Stomach smooth muscle (tissue), 2 donors: ENCODE measurements at regions not wholly inside any gene's neighbourhood (a gene's known extent, or its start where the extent isn't known, plus 50 kb on each side); places are given as distances from the start of the nearest gene placed in this dataset.

Experiments
- H3K27ac ChIP-seq: one replicate; pipeline ENCODE4 v1.7.0; 2013; ENCODE audit warnings: mild to moderate bottlenecking, low read length, inconsistent platforms
- H3K27me3 ChIP-seq, 2 donors: one replicate each; pipeline ENCODE4 v1.7.0; 2013; ENCODE audit warnings: low read length in 2 of 2; ENCODE audit not compliant: insufficient read depth in 2 of 2, control insufficient read depth in 1 of 2
- H3K36me3 ChIP-seq, 2 donors: one replicate each; pipeline ENCODE4 v1.7.0; 2013; ENCODE audit warnings: low read length in 2 of 2; ENCODE audit not compliant: control insufficient read depth in 2 of 2, insufficient read depth in 2 of 2
- H3K4me1 ChIP-seq: one replicate; pipeline ENCODE4 v1.7.0; 2013; ENCODE audit warnings: low read length; ENCODE audit not compliant: control insufficient read depth, insufficient read depth
- H3K4me3 ChIP-seq, 2 donors: one replicate each; pipeline ENCODE4 v1.7.0; 2013; ENCODE audit warnings: low read length in 2 of 2
- H3K9ac ChIP-seq, 2 donors: one replicate each; pipeline ENCODE4 v1.7.0; 2013; ENCODE audit warnings: low read length in 2 of 2, mild to moderate bottlenecking in 1 of 2
- H3K9me3 ChIP-seq, 2 donors: one replicate each; pipeline ENCODE4 v1.7.0; 2013; ENCODE audit warnings: low read length in 2 of 2; ENCODE audit not compliant: control insufficient read depth in 2 of 2
- donor health status: healthy.
- donor health status: Pancreatic carcinoma.

DNA sequence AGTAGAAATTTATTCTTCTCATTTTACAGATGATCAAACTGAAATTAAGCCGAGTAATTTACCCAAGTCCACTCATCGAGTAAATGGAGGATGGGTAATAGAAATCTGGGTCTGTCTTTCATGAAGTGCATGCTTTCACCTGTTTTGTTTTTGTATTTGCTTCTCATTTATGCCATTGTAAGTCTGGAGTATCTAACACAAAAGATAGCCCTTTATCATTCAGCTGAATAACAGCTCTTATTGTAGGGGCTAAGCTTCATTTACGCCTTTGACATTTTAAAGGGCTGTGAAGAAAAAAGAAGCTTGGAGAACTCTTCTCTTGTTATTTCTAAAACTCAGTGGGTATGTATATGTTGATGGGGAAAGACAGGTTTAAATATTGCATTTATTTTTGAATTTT, 1196.2 kb upstream of the TENM4 start:
- Histone ChIP-seq H3K4me3 (no peak overlapping the region), H3K4me1 (no peaks in the 10 kb centered on the region), H3K36me3 (no peaks in the 10 kb centered on the region), H3K27me3 (no peaks in the 10 kb centered on the region), H3K9me3 (no peaks in the 10 kb centered on the region), H3K27ac (no peak overlapping the region), H3K9ac (no peak overlapping the region)

DNA sequence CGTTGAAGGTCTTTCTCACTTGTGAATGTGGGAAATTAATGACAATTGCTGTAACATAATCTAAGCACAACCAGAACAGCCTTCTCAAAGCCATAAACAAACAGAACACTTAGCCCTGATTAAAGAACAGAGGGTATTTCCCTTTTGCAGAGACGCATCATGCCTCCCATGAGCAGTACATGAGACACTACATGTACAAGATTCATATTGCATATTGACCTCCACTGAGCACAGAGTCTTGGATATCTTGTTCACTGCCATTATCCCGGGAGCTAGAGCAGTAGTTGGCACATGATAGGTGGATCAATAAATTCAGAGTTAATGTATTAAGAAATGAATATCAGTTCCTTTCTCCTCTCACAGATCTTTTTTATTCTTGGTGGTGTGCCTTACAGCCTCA, 1194.3 kb upstream of the TENM4 start:
- no peak overlapping the region for H3K4me3 ChIP-seq
- H3K9me3 ChIP-seq: no peaks in the 10 kb centered on the region
- no peak overlapping the region for H3K9ac ChIP-seq
- H3K27me3 ChIP-seq: no peaks in the 10 kb centered on the region
- H3K36me3 ChIP-seq: no peaks in the 10 kb centered on the region
- no peak overlapping the region for H3K27ac ChIP-seq
- no peaks in the 10 kb centered on the region for H3K4me1 ChIP-seq

DNA sequence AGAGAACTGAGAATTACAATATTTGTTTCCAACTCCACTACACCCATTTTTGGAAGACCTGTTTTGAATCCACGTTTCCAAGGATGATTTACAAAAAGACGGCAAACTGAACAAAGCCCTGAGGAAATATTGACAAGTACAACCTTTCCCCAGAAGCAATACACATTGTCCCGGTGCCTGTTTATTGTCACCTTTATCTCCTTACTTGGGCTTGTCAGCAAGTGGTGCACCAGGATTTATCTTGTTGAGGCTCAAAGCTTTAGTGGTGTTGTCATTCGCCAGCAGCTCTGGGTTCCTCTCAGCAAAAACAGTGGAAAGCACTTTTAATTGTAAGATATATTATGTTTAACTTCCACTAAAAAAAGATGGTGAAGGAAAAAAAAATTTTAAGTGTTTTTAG, 1191.9 kb upstream of the TENM4 start:
- no peaks in the 10 kb centered on the region for H3K36me3 ChIP-seq
- H3K27ac ChIP-seq: no peak overlapping the region
- H3K27me3 ChIP-seq: no peaks in the 10 kb centered on the region
- H3K9me3 ChIP-seq: no peaks in the 10 kb centered on the region
- no peaks in the 10 kb centered on the region for H3K4me1 ChIP-seq
- H3K4me3 ChIP-seq: no peak overlapping the region
- no peak overlapping the region for H3K9ac ChIP-seq

DNA sequence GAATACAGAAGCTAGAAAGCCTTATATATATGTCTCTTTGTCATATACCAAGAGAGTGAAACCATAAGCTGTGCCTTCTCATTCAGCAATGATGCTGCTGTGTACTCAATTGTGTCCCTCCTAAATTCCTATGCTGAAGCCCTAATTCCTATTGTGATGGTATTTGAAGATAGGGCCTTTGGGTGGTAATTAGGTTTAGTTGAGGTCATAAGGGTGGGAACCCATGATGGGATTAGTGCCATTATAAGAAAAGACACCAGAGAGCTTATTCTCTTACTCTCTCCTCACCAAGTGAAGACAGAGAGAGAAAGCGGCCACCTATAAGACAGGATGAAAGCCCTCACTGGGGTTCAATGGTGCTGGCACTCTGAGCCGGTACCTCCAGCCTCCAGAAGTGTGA, 1191.3 kb upstream of the TENM4 start:
- no peaks in the 10 kb centered on the region for H3K27me3 ChIP-seq
- no peaks in the 10 kb centered on the region for H3K4me1 ChIP-seq
- no peak overlapping the region for H3K9ac ChIP-seq
- no peak overlapping the region for H3K4me3 ChIP-seq
- no peak overlapping the region for H3K27ac ChIP-seq
- H3K9me3 ChIP-seq: no peaks in the 10 kb centered on the region
- H3K36me3 ChIP-seq: no peaks in the 10 kb centered on the region

DNA sequence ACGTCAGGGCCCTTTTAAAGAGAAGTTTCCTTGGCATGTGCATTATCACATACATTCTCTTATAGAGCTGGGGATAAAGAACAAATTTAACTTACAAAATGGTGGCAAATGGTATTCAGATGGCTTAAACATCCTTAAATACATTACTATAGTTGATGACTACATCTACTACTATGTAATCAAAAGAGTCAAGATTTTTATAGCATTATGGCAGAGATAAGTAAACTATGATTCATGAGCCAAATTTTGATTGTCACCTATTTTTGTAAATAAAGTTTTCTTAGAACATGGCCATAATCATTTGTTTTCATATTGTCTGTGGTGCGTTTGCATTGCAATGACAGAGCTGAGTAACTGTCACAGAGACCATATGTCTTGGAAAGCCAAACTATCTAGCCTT, 1188.6 kb upstream of the TENM4 start:
- Histone ChIP-seq H3K36me3 (no peaks in the 10 kb centered on the region), H3K27me3 (no peaks in the 10 kb centered on the region), H3K9me3 (no peaks in the 10 kb centered on the region), H3K27ac (no peak overlapping the region), H3K4me1 (no peaks in the 10 kb centered on the region), H3K4me3 (no peak overlapping the region), H3K9ac (no peak overlapping the region)

DNA sequence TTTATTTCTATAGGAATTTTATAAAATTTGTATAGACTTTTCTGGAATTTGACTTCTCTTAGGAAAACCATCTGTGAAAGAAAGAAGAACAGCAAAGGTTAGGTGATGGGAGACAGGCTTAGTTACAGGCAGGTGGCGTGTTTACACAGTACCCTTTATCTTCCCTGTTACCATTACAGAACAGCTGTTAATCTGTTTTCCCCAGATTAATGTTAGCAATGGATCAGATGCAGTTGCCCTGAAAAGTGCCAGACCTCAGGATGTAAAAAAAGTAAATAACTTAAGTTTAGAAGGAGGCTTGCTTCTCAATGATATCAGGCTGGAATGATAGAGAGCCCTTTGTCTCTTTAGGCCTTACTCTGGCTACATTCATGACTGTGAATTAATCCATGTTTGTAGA, 1186.5 kb upstream of the TENM4 start:
- no peaks in the 10 kb centered on the region for H3K4me1 ChIP-seq
- no peak overlapping the region for H3K4me3 ChIP-seq
- no peak overlapping the region for H3K27ac ChIP-seq
- no peaks in the 10 kb centered on the region for H3K9me3 ChIP-seq
- no peaks in the 10 kb centered on the region for H3K27me3 ChIP-seq
- H3K9ac ChIP-seq: no peak overlapping the region
- H3K36me3 ChIP-seq: no peaks in the 10 kb centered on the region

DNA sequence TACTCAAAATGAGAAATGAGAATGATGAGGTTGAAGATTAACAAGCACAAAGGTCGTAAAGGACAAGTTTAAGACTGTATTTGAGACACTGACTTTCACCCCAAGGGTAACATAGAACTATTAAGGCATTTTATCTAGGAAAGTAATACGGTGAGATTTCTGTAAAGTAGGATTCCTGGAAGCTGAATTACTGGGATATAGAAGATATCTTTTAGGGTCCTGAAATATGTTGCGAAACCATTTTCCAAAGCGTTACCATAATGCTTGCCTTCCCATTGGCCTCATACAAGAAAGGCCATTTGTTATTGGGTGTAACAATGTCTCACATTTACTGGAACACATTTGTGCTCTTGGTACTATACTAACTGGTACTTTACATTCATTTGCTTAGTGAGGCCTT, 1185.9 kb upstream of the TENM4 start:
- Histone ChIP-seq H3K9me3 (no peaks in the 10 kb centered on the region), H3K4me3 (no peak overlapping the region), H3K36me3 (no peaks in the 10 kb centered on the region), H3K27ac (no peak overlapping the region), H3K4me1 (no peaks in the 10 kb centered on the region), H3K27me3 (no peaks in the 10 kb centered on the region), H3K9ac (no peak overlapping the region)

DNA sequence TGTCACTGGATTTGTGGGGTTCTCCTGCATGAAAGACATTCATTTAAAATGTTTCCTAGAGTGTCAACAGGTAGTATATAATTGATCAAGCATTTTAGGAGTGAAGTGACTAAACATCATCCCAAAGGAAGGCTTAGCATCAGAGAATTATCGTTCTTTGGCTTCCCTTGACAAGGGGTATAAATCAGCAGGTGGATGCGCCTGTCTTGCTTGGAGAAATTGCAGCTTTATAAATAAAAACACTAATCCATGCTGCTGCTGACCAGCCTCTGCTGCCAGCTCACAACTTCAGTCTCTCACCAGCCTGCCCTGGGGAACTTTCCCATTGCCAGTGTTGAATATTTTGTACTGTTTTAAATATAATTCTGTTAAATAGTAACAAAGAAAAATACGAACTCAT, 1184.7 kb upstream of the TENM4 start:
- H3K4me1 ChIP-seq: no peaks in the 10 kb centered on the region
- H3K9me3 ChIP-seq: no peaks in the 10 kb centered on the region
- H3K4me3 ChIP-seq: no peak overlapping the region
- no peaks in the 10 kb centered on the region for H3K36me3 ChIP-seq
- H3K9ac ChIP-seq: no peak overlapping the region
- H3K27me3 ChIP-seq: no peaks in the 10 kb centered on the region
- no peak overlapping the region for H3K27ac ChIP-seq

DNA sequence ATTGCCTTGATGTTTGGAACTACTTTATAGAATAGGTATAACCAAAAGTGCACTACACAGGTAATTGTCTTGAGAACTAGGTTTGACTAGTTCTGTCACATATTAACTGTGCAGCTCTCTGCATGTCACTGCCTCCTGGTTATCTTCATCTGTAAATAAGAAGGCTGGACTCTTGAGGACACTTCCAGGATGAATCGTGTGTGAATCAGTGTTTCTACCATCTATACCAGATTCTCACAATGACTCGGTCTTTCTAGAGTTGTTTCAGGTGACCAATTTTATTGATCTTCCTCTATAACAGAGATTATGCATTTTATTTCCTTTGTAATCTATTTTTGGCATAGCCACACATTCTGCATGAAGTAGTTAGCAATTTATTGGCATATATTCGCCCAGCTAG, 1181.0 kb upstream of the TENM4 start:
- H3K4me1 ChIP-seq: no peaks in the 10 kb centered on the region
- H3K27ac ChIP-seq: no peak overlapping the region
- no peak overlapping the region for H3K4me3 ChIP-seq
- no peak overlapping the region for H3K9ac ChIP-seq
- no peaks in the 10 kb centered on the region for H3K36me3 ChIP-seq
- H3K27me3 ChIP-seq: no peaks in the 10 kb centered on the region
- no peaks in the 10 kb centered on the region for H3K9me3 ChIP-seq

DNA sequence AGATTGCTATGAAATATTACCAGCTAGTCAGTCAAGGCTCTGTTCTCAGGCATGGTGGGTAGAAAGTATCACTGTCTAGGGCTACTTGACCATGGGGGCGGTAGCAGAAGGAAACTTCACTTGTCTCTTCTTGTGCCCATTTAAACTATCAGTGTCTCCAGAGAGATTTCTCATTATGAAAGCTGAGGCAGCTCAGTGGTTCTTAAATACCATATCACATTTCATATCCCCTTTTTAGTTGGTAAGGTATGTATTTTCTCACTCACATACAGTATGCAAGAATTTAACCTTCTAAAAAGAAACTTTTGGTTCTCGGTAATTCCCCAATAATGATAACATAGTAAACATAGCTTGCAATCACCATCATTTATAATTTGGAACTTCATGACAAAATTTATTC, 1180.0 kb upstream of the TENM4 start:
- no peaks in the 10 kb centered on the region for H3K36me3 ChIP-seq
- no peaks in the 10 kb centered on the region for H3K4me1 ChIP-seq
- no peaks in the 10 kb centered on the region for H3K27me3 ChIP-seq
- H3K9ac ChIP-seq: no peak overlapping the region
- H3K9me3 ChIP-seq: no peaks in the 10 kb centered on the region
- no peak overlapping the region for H3K4me3 ChIP-seq
- H3K27ac ChIP-seq: no peak overlapping the region

DNA sequence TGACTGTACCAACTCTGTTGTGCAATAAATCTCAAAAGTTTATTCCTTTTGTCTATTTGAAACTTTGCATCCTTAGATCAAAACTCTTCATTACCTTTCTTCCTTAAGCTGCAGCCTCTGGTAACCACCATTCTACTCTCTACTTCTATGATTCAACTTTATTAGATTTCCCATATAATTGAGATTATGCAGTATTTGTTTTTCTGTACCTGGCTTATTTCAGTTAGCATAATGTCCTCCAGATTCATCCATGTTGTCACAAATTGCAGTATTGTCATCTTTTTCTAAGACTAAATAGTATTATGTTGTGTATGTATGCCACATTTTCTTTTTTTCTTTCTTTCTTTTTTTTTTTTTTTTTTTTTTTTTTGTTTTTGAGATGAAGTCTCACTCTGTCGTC, 1176.3 kb upstream of the TENM4 start:
- no peak overlapping the region for H3K4me3 ChIP-seq
- H3K4me1 ChIP-seq: no peaks in the 10 kb centered on the region
- H3K9ac ChIP-seq: no peak overlapping the region
- no peak overlapping the region for H3K27ac ChIP-seq
- H3K9me3 ChIP-seq: no peaks in the 10 kb centered on the region
- no peaks in the 10 kb centered on the region for H3K27me3 ChIP-seq
- H3K36me3 ChIP-seq: no peaks in the 10 kb centered on the region
